ENCODE measurements at regions not wholly inside any gene's neighbourhood (a gene's known extent, or its start where the extent isn't known, plus 50 kb on each side); places are given as distances from the start of the nearest gene placed in this dataset.

- H3K9me3 Mint-ChIP-seq: no peaks in the 10 kb centered on the region
- H3K27me3 Mint-ChIP-seq (ENCODE audit: insufficient read depth): no peaks in the 10 kb centered on the region
- no peak for DNase-seq
- H3K36me3 Mint-ChIP-seq (ENCODE audit: low read depth): no peaks in the 10 kb centered on the region
- H3K27ac Mint-ChIP-seq: no peak overlapping the region
- H3K4me3 Mint-ChIP-seq: no peak overlapping the region
- H3K4me1 Mint-ChIP-seq (ENCODE audit: low read depth): peaks cover 1% of the 10 kb centered on the region
- no peak for TF ChIP-seq CTCF (IDR thresholded peaks at IDR 0.05)
These were observed 217.2 kb upstream of the PCDH18 start for GRCh38 chr4:137749466-137749865.

GRCh38 chr4:137748616-137749015, 216.3 kb upstream of the PCDH18 start:
- TF ChIP-seq CTCF (IDR thresholded peaks at IDR 0.05): no peak
- Mint-ChIP-seq H3K4me3 (no peak overlapping the region), H3K36me3 (ENCODE audit: low read depth) (no peaks in the 10 kb centered on the region), H3K27me3 (ENCODE audit: insufficient read depth) (no peaks in the 10 kb centered on the region), H3K9me3 (no peaks in the 10 kb centered on the region), H3K27ac (no peak overlapping the region), H3K4me1 (ENCODE audit: low read depth) (no peaks in the 10 kb centered on the region)
- no peak for DNase-seq

GRCh38 chr4:137740141-137740540, 207.8 kb upstream of the PCDH18 start:
- H3K27ac Mint-ChIP-seq: no peak overlapping the region
- H3K36me3 Mint-ChIP-seq (ENCODE audit: low read depth): no peaks in the 10 kb centered on the region
- H3K9me3 Mint-ChIP-seq: no peaks in the 10 kb centered on the region
- DNase-seq: no peak
- peaks cover 7% of the 10 kb centered on the region; the same call in 1 of the 2 replicates for H3K4me1 Mint-ChIP-seq (ENCODE audit: low read depth)
- no peaks in the 10 kb centered on the region for H3K27me3 Mint-ChIP-seq (ENCODE audit: insufficient read depth)
- no peak overlapping the region for H3K4me3 Mint-ChIP-seq
- TF ChIP-seq CTCF (IDR thresholded peaks at IDR 0.05): no peak

GRCh38 chr4:137739391-137739790, 207.1 kb upstream of the PCDH18 start:
- H3K4me3 Mint-ChIP-seq: no peak overlapping the region
- H3K27me3 Mint-ChIP-seq (ENCODE audit: insufficient read depth): no peaks in the 10 kb centered on the region
- H3K9me3 Mint-ChIP-seq: no peaks in the 10 kb centered on the region; the same call in 1 of the 2 replicates
- H3K36me3 Mint-ChIP-seq (ENCODE audit: low read depth): no peaks in the 10 kb centered on the region
- no peak for DNase-seq
- H3K27ac Mint-ChIP-seq: no peak overlapping the region
- peaks cover 7% of the 10 kb centered on the region; the same call in 1 of the 2 replicates for H3K4me1 Mint-ChIP-seq (ENCODE audit: low read depth)
- TF ChIP-seq CTCF (IDR thresholded peaks at IDR 0.05): no peak

GRCh38 chr4:137738375-137738990, 206.2 kb upstream of the PCDH18 start:
- no peak for TF ChIP-seq CTCF (IDR thresholded peaks at IDR 0.05)
- Mint-ChIP-seq H3K9me3 (no peaks in the 10 kb centered on the region; the same call in 1 of the 2 replicates), H3K36me3 (ENCODE audit: low read depth) (no peaks in the 10 kb centered on the region), H3K27ac (no peak overlapping the region), H3K4me1 (ENCODE audit: low read depth) (peaks cover 7% of the 10 kb centered on the region; the same call in 1 of the 2 replicates), H3K4me3 (no peak overlapping the region), H3K27me3 (ENCODE audit: insufficient read depth) (no peaks in the 10 kb centered on the region)
- DNase-seq: no peak
